HEK293 (cell line): ENCODE measurements at regions not wholly inside any gene's neighbourhood (a gene's known extent, or its start where the extent isn't known, plus 50 kb on each side); places are given as distances from the start of the nearest gene placed in this dataset.

Source experiments
- YY1 ChIP-seq: fragments of 450-650 bp; formaldehyde crosslinking; IDR thresholded peaks from 2 replicates; pipeline ENCODE4 v1.5.1; 2018; ENCODE audit warnings: missing biosample characterization, missing genetic modification characterization
- ZNF2 ChIP-seq: fragments of 450-650 bp; formaldehyde crosslinking; IDR thresholded peaks from 2 replicates; pipeline ENCODE4 v1.5.1; 2016; ENCODE audit warnings: missing biosample characterization, missing genetic modification characterization
- ZNF302 ChIP-seq: fragments of 450-650 bp; formaldehyde crosslinking; IDR thresholded peaks from 2 replicates; pipeline ENCODE4 v1.5.1; 2016; ENCODE audit warnings: missing biosample characterization, missing genetic modification characterization, low read depth
- ZNF510 ChIP-seq: fragments of 450-650 bp; formaldehyde crosslinking; IDR thresholded peaks from 2 replicates; pipeline ENCODE4 v1.5.1; 2018; ENCODE audit warnings: mild to moderate bottlenecking, missing genetic modification characterization, missing biosample characterization; ENCODE audit not compliant: insufficient replicate concordance
- TF ChIP-seq, protein P1 (sequence below): fragments of 450-650 bp; formaldehyde crosslinking; IDR thresholded peaks from 2 replicates; pipeline ENCODE4 v1.5.1; 2016; ENCODE audit warnings: missing biosample characterization, missing genetic modification characterization
- TF ChIP-seq, protein P2 (sequence below): fragments of 450-650 bp; formaldehyde crosslinking; IDR thresholded peaks from 2 replicates; pipeline ENCODE4 v1.5.1; 2016; ENCODE audit warnings: missing biosample characterization, missing genetic modification characterization

DNA sequence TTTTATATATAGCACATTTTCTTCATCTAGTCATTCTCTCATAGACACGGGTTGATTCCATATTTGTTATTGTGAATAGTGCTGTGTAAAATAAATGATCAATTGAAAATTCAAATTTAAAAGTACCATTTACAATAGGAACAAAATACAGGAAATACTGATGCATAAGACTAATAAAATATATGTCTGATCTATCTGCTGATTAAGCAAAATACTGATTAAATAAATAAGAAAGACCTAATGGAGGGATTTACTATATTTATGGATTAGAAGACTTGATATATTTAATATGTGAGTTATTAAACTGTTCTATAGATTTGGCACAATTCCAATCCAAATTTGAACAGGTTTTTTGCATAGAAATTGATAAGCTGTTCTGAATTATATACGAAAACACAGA is 1044.8 kb upstream of the ADGRL2 start:
- TF ChIP-seq ZNF2 (tag by site-specific recombination) (no peak), ZNF510 (tag by site-specific recombination) (no peak), YY1 (tag by site-specific recombination) (no peak), ZNF302 (tag by site-specific recombination) (no peak)
- TF ChIP-seq, protein P1, sequence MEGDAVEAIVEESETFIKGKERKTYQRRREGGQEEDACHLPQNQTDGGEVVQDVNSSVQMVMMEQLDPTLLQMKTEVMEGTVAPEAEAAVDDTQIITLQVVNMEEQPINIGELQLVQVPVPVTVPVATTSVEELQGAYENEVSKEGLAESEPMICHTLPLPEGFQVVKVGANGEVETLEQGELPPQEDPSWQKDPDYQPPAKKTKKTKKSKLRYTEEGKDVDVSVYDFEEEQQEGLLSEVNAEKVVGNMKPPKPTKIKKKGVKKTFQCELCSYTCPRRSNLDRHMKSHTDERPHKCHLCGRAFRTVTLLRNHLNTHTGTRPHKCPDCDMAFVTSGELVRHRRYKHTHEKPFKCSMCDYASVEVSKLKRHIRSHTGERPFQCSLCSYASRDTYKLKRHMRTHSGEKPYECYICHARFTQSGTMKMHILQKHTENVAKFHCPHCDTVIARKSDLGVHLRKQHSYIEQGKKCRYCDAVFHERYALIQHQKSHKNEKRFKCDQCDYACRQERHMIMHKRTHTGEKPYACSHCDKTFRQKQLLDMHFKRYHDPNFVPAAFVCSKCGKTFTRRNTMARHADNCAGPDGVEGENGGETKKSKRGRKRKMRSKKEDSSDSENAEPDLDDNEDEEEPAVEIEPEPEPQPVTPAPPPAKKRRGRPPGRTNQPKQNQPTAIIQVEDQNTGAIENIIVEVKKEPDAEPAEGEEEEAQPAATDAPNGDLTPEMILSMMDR: no peak
- TF ChIP-seq, protein P2, sequence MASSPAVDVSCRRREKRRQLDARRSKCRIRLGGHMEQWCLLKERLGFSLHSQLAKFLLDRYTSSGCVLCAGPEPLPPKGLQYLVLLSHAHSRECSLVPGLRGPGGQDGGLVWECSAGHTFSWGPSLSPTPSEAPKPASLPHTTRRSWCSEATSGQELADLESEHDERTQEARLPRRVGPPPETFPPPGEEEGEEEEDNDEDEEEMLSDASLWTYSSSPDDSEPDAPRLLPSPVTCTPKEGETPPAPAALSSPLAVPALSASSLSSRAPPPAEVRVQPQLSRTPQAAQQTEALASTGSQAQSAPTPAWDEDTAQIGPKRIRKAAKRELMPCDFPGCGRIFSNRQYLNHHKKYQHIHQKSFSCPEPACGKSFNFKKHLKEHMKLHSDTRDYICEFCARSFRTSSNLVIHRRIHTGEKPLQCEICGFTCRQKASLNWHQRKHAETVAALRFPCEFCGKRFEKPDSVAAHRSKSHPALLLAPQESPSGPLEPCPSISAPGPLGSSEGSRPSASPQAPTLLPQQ: no peak
